Skin of body (tissue), 1 donor: ENCODE measurements at regions not wholly inside any gene's neighbourhood (a gene's known extent, or its start where the extent isn't known, plus 50 kb on each side); places are given as distances from the start of the nearest gene placed in this dataset.

ENCODE experiments used
- DNase-seq: peaks from one replicate; lab custom pipeline; 2025; lab: John Stamatoyannopoulos, UW

DNA sequence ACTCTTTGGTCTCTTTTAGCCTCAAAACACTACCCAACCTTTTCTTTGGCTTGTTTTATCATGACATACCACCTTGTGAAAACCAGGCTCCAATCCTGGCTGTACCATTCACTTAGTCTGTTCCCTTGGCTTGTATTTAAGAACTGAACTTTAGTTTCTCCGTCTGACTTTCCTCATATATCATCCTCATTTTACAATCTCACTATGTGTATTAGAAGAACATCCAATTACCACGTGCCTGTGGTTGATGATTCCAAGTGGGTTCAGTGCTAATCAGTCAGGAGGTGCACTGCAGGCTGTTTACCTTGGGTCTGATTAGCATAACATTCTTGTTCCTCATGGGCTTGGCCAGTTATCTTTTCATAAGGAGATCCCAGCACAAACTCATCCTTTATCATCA lies 144.8 kb upstream of the KLF14 start:
- DNase-seq = no peak

DNA sequence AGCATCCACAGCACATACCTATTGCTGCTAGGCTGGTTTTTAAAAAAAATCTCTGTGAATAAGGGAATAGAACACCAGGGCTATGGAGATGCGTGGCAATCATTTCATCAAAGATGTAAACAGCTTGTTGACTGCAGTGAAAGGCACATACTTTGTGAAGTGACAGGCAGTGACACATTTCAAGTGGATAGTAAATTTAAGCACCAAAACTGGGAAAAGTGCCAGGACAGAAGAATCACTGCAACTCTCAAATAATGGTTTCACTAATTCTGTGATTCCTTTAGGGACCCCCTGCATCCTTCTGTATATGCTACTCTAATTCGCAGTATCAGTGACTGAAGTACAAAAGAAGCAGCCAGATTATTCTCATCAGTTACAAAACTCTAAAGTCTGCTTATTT lies 145.2 kb upstream of the KLF14 start:
- no peak for DNase-seq

GRCh38 chr7:130880668-130881067 lies 146.7 kb upstream of the KLF14 start:
- DNase-seq = no peak

DNA sequence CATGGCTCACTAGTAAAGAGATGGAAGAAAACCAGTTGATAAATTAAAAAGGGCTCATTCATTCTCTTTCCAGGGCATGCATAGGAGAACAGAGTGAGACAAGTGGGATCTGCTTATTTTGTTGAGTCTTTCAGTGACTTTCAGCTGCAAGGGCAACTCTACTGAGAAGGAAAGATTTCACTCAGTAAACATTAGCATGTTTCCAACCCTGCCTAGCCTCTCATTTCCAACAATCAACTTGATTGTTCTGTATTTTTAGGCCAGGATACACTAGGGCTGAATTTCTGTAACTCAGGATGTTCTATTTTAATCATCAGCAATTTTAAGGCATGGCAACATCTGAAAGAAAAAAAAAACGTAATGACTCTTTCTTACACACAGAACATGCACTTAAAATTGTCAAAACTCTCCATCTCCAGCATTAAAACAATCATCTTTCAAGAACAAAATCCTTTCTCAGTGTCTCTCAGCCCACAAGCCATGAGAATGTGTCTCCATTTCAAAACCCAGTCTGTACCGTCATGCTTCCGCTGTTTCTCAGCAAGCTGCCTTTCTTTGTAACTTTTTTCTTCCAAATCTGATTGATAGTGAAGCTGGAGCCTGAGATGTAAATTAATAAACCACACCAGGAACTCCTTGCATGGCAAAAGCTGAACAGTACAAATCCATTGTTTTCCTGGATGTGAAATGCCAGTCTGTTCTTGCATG lies 147.2 kb upstream of the KLF14 start:
- no peak for DNase-seq

DNA sequence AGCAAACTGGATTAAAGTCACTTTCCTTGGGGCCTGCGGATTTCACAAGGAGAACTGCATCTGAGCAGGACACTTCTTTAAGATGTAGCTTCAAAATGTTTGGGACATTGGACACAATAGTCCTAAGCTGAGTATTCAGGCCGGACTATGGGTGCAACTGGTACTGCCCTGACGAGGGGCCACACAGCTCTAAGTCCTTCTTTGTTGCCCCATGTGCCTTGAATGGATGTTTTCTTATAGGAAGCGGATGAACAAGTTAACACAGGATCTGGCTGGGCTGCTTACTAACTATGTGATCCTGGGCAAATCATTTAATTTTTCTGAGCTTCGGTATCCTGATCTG lies 147.8 kb upstream of the KLF14 start:
- no peak for DNase-seq

- DNase-seq = no peak
These were observed 148.4 kb upstream of the KLF14 start for GRCh38 chr7:130882396-130882795.

DNA sequence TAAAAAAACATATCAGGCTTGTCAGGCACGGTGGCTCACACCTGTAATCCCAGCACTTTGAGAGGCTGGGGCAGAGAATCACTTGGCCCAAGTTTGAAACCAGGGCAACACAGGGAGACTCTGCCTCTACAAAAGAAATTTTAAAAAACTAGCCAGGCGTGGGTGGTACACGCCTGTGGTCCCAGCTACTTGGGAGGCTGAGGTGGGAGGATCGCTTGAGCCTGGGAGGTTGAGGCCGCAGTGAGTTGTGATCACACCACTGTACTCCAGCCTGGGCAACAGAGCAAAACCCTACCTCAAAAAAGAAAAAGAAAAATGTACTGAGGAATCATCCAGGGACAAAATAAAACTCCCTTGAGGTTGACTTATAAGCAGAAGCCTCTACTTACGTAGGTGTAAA lies 149.9 kb upstream of the KLF14 start:
- no peak for DNase-seq

GRCh38 chr7:130884437-130885417 lies 150.7 kb upstream of the KLF14 start:
- no peak for DNase-seq

GRCh38 chr7:130886438-130887135 lies 152.6 kb upstream of the KLF14 start:
- no peak for DNase-seq

- DNase-seq = no peak
These were observed 153.4 kb upstream of the KLF14 start for GRCh38 chr7:130887182-130887956.

DNA sequence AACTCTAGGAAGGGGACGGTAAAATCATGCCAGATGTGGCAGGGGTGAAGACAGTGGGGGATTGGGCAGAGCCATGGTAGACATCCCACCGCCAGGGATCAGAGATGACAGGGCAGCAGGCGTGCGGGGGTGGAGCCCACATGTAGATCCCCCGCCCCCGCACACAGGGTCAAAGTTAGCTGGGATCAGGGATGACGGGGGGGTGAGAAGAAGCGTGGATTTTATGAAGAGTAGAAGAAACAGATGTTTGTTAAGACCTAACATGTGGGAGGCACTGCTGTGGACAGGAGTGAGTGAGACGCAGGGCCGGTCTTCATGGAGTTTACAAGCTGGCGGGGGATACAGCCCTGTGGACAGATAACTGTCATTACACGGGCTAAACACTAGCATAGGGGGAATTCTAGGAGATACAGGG lies 154.0 kb upstream of the KLF14 start:
- DNase-seq = no peak

GRCh38 chr7:130888468-130888867 lies 154.5 kb upstream of the KLF14 start:
- no peak for DNase-seq

DNA sequence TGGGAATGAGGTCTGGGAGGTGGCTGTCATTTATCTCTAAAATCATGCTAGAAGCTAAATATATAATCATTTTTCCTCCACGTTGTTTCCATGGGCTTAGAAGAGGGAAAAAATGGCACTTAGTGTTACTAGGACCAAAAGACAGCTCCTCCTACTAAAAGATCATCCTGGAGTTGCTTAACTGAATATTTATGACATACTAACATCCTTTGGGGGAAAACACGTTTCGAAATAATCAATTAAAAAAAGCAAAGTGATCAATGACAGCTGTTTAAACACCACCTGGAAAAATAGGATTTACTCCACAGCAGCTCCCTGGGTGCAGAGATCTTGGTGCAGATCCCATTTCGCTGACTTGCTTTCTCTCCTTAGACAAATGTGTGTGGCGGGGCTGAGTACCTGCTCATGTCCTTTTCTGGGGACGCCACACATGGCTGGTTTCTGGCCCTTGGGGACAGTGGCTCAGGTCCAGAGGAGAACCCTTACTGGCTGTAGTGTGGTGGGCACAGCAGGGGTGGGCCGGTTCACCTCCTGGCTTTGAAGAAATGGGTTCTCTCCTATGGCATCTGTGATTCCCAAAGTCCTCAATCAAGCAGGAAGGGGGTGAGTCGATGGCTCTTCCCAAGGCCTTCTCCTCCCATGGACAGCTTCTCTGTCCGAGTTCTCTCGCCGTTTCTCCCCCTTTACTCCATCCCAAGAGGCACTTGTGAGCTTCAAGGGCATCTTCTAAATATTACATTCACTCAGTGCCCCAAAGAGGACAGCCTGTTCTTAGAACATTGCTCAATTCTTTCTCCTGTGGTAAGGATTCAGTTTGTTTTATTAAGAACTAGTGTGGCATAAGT lies 156.4 kb upstream of the KLF14 start:
- no peak for DNase-seq

DNA sequence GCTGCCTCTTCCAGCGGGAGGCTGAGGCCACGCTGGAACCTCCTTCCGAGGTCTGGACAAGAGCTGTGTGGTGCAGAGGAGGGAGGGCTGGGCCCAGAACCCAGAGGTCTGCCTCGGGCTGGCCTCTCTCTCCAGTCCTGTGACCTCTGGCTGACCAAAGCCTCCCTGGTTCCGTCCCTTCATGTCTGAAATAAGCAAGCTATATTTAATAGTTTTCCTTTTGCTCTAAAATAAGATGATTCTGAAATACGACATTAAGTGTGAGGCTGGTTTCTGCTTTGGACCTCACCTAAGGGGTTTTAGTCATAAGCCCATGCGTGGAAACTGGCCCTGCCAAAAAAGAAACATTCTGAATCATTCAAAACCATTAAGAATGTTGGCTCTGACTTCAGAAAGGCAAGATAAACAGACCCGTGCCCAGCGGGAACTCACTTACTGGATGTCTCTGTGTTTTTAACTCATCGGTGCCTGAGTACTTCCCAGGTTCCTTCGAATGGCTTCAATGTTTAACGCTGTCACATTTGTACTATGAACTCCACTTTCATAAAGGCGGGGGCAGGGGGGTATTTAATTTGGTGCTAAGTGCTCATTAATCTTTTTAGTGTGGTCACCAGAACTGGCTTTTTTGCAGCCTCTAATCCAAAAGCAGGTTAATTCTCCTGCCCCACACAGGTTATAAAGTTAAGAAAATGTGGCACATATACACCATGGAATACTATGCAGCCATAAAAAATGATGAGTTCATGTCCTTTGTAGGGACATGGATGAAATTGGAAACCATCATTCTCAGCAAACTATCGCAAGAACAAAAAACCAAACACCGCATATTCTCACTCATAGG lies 157.5 kb upstream of the KLF14 start:
- DNase-seq = no peak

GRCh38 chr7:130893441-130893894 lies 159.5 kb upstream of the KLF14 start:
- no peak for DNase-seq

- DNase-seq = no peak
These were observed 160.3 kb upstream of the KLF14 start for GRCh38 chr7:130894146-130894908.

DNA sequence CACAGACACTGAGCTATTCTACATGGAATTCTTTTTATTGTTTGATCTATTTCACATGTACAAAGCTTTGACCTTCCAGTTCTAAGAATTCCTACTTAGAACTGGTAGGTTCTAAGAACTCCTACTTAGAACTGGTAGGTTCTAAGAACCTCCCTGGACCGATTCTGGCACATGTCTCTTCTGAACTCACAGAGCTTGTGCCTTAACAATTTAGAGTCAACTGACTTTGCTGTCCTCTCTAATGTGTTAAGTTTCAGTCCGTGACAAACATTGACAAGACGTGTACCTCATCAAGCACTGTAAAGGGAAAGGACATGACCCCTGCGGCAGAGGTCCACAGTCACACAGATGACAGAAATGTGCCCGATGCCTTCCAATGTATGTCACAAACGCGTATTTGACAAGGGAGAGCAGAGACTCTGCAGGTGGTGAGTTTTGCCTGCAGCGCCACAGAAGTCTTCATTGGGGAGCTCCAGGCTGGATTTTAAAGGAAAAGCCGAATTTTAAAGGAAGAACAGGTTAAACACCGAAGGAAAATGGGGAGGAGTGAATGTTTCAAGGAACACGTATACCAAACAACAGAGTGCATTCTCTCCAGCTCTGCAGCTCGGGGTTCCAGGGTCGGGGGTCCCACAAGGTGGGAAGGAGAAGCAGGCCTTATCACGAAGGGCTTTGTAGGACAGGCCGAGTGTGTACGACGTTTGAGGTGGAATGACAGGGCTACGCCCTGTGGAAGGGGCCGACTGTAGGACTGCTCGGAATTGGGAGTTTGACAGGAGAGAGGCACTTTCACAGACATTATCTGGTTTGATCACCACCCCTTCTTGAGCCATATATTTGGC lies 161.1 kb upstream of the KLF14 start:
- DNase-seq = no peak
